ENCODE measurements at regions not wholly inside any gene's neighbourhood (a gene's known extent, or its start where the extent isn't known, plus 50 kb on each side); places are given as distances from the start of the nearest gene placed in this dataset.

DNA sequence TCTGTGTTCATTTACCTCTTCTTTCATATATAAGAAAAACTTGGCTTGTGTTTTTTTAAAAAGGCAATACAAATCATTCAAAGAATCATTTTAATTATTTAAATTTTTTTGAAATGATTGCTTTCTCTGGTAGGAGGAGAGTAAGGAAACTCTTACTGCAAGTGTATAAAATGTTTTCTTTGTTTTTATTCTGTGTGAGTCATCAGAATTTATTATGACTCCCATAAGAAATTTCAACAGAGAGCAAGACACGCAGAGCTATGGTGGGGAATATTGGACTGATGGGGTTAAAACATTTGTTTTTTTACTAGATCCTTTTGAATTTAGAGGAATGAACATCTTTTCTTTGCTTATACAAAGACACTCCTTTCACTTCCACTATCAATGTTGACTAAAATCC, 119.1 kb upstream of the ATXN7L3B start:
- no peak for FAIRE-seq

DNA sequence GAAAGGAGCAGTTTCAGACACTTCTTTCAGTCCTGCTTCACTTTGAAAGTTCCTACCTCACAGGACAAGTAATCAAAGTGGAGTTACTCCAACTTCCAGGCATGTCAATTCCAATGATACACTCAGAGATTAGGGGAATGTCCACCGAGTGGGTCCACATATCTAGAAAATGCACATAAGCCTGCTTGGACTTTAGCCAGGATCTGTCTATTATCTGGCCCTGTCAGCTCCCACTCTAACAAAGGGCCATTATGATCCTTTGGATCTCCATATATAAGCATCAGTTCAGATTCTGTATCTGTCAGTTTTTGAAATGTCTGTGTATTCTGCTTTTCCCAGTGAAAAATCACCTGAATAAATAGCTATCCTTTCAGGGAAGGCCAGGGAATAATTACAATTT, 112.9 kb upstream of the ATXN7L3B start:
- FAIRE-seq = no peak

DNA sequence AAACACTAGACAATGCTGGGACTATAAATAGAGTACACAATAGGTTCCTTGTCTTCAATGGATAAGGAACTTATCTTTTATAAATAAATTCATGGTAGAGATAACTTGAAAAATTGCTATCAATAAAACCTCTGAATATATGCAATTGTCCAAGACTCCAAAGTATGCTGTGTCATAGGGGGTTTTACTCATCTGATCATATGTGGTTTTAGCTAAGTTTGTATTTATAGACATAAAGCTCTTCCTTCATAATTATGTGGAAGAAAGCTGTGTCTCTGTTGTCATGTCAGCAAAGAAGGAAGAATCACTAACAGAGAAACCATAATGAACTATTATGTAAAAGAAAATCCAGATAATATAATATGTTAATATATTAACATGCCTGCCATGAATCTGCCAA, 111.5 kb upstream of the ATXN7L3B start:
- FAIRE-seq = no peak

DNA sequence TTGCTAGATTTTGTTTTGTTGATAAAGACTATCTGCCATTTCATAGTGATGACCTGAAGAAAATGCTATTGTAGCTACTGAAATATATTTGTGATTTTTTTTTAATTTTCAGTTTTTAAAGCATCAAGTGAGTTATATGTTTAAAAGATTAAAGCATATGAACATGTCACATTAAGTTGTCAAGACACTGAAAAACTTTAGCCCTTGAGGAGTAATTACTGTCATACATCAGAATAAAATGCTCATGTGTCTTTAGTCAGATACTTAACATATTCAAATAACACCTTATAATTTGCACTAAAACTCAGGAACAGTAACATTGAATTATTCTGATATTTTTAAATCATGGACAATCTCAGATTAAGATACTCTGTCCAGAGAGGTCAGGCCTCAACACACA, 108.1 kb upstream of the ATXN7L3B start:
- no peak for FAIRE-seq

DNA sequence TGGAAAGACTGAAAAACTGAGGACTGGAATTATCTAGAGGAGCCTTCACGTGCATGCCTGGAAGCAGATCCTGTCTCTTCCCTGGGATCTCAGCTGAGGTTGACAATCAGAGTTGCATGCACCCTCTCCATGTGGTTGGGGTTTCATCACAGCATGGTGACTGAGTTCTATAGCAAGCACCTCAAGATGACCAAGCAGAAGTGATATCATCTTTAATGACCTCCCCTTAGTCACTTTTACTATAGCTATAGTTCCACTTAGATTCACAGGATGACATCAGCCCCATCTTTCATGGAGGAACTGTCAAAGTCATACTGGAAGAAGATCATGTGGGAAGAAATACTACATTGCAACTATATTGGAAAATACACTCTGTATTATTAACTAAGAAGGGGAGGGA, 105.8 kb upstream of the ATXN7L3B start:
- no peak for FAIRE-seq

DNA sequence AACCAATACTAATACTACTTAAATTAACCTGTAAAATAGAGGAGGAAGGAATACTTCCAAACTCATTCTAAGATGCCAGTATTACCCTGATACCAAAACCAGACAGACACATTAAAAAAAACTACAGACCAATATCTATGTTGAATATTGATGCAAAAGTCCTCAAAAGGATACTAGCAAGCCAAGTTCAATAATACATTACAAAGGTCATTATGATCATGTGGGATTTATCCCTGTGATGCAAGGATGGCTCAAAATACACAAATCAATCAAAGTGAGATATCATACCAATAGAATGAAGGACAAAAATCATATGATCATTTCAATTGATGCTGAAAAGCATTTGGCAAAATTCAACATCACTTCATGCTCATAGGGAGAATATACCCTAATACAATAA, 97.2 kb upstream of the ATXN7L3B start:
- no peak for FAIRE-seq

DNA sequence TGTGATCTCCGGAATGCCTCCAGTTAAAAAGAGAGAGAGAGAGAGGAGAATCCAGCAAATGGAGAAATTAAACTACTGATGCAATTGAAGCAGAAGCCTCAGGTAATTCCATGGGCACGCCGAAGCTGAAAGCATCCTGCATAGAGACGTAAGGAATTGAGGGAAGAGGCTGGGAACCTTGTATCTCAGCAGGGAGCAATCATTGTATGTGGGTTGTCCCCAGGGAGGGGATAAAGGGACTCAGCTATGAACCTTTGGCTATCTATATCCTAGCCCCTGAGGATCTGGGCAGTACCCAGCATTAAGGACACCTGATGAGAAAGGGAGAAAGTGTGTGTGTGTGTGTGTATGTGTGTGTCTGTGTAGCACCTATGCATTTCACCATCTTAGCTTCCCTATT, 95.8 kb upstream of the ATXN7L3B start:
- FAIRE-seq = no peak

DNA sequence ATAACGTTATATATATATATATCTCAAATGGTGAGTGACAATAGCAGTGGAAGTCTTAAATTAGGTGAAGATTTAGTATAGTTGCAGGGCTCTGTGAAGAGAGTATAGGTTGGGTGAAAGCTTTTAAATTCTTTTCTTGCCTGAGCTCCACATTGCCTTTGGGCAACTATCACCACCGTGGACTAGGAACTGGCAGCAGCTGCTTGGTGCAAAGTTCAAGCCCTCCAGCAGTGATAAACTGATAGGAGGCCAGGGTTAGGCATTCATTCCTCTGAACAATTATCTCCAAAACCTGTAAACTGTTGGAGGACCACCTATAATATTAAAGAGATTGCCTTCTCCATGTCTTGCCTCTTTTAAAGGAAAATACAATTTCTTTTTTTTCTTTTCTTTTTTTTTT, 91.2 kb upstream of the ATXN7L3B start:
- no peak for FAIRE-seq

DNA sequence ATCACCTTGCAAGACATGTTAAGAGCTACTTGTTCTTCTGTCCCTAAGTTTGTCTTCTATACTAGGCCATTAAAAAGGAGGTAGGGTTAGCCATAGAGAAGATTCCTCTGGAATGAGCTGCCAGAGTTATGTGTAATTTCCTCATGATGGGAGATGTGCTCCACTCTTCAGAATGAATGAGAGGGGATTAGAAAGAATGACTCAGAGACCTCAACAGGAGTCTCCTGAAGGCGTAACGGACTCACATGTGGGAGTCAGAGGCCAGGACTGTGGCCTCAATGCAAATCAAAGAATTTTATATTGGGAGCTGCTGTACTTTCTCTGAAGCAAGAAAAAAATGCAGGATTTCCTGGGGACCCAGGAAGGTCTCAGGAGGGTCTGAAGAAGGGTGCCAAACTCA, 87.8 kb upstream of the ATXN7L3B start:
- FAIRE-seq = no peak

DNA sequence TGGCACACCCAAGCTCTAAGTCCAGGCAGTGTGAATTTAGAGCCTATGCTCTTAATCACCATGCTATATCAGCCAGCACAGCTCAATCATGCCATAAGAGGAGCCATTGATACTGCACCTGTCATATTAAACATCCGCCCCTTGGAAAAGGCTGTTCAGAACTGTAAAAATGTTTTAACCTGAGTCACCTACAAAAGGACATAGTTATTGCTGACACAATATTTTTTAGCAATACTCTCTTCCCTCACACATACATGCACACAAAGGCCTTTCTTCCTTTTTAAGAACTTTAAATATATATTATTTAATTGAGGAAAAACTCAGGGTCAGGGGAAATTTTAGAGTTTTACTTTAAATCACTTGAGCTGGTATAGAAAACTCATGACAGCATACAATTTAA, 83.5 kb upstream of the ATXN7L3B start:
- no peak for FAIRE-seq

DNA sequence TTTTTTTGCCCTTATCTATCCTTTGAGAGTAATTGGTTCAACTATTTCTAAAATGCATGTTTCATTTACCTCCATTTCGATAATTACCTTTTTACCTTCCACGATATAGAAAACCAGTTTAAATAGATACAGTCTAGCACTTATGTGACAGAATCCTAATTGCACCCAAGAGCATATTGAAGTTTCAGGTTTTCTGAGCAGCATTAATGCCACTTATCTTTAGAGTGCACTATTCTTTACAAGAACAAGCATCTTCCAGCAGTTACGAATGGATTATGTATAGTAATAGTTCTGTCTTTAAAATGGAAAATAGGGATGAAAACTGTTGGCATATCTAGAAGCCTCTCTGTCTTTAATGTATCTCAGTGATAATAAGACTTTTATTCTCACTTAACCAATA, 82.2 kb upstream of the ATXN7L3B start:
- no peak for FAIRE-seq

DNA sequence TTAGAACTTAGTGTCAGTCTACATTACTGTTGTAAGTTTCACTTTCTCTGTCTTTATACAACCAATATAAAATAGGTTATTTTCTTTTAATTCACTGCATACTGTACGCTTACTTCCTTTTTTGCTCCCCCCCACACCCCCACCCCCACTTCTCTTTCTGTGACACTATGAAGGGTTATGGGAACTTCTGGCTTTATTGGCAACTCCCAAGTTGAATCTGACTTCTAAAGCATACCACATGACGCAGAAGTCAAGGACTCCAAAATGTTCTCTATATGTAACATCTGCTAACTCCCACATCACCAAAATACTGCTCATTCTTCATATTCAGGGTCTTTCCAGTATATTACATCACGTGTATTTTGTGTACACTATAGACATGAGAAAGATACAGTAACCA, 81.2 kb upstream of the ATXN7L3B start:
- no peak for FAIRE-seq

DNA sequence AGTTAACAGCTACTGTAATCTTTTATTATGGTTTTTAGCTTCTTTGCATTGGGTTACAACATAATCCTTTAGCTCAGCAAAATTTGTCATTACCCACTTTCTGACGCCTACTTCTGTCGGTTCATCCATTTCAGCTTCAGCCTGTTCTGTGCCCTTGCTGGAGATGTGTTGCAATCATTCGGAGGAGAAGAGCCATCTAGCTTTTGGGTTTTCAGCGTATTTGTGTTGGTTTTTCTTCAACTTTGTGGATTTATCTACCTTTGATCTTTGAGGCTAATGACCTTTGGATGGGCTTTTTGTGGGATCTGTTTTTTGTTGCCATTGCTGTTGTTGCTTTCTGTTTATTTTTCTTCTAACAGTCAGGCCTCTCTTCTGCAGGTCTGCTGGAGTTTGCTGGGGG, 69.2 kb upstream of the ATXN7L3B start:
- no peak for FAIRE-seq

DNA sequence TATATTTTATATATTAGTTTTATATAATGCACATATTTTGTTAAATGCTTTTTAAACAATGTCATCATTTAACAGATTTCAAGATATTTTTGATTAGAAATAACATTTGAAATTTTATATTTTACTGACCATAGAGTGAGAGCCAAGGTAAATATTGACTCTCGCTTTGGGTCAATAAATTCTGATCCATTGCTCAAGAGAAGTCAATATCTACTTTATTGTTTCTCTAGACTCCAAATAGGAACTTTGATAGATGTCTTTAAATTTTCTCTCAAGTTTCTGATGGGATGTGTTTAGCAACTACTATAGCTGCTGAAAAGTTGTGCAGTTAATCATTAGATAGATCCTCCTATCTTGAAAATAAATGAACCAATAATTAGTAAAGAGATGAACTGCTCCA, 61.4 kb upstream of the ATXN7L3B start:
- no peak for FAIRE-seq

DNA sequence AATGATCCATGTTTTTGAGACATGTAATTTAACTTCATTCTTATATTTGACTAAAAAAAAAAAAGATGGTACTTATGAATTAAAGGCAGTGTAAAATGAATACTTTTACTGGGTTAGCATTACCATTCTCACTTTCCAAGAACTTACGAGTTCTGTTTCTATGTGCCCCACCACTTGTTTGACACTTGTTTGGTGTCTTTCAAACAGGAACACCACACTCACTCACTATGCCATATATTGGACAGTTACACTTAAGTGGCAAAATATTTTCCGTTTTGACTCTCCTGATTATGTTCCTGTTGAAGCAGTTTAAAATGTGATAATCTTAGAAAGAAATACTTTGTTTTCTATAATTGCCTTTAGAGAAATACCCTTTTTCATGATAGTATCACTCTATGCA, 56.6 kb upstream of the ATXN7L3B start:
- no peak for FAIRE-seq

DNA sequence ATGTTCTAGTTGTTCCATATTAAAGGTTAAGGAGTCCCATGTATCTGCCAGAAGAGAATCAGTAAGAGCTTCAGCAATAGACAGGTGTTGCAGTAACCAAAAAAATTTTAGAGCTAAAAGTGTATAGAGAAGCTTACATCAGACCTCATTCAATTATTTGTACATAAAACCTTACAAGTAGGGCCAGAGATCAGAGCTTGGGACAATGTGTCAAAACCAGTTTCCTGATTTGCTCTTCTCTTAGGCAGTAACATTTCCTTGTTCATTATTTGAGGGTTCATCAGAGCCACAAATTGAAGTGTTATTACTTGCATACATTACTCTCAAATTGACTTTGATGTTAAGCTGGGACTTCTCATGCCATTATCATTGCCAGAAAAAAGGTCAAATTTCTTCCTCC, 55.5 kb upstream of the ATXN7L3B start:
- no peak for FAIRE-seq

DNA sequence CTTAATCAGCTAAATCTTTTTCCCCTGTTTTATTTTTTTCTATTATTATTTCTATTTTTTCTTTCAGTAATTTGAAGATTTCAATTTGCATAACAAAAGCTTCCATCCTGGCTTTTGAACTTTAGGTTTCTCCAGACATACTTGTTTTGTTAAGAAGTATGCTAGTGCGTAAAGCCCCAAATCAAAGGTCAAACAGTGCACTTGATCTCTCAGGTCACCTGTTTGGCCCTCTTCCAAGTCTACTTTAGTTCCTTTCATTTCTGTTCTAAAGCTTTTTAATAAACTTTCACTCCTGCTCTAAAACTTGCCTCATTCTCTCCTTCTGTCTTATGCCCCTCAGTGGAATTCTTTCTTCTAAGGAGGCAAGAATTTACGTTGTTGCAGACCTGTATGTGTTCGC, 54.6 kb upstream of the ATXN7L3B start:
- FAIRE-seq = no peak

Measured in islet of Langerhans (tissue), 1 donor.